Hematopoietic multipotent progenitor cell treated with erythropoietin and hydrocortisone succinate and interleukin-3 and kit ligand, for 8 days (in vitro differentiated cells): ENCODE measurements at regions not wholly inside any gene's neighbourhood (a gene's known extent, or its start where the extent isn't known, plus 50 kb on each side); places are given as distances from the start of the nearest gene placed in this dataset.
"Not testable (repeated sequence)": the region's sequence is repeated elsewhere in the genome, so short reads cannot be mapped to it uniquely, and the experiment has no call there.

Experiments used
- DNase-seq: peaks from one replicate; pipeline ENCODE4 v3.0.0-alpha.2; 2015

- no peak for DNase-seq
Observed at GRCh38 chr1:232440325-232441035, 189.5 kb downstream of the SIPA1L2 start.

GRCh38 chr1:232439011-232439410 lies 190.9 kb downstream of the SIPA1L2 start:
- no peak for DNase-seq

- no peak for DNase-seq
Observed at GRCh38 chr1:232438476-232438875, 191.5 kb downstream of the SIPA1L2 start.

GRCh38 chr1:232437510-232437909 lies 192.4 kb downstream of the SIPA1L2 start:
- no peak for DNase-seq

GRCh38 chr1:232435729-232436128 lies 194.2 kb downstream of the SIPA1L2 start:
- no peak for DNase-seq

GRCh38 chr1:232432313-232432712 lies 197.6 kb downstream of the SIPA1L2 start:
- DNase-seq, result no peak

GRCh38 chr1:232431748-232432147 lies 198.2 kb downstream of the SIPA1L2 start:
- no peak for DNase-seq

- no peak for DNase-seq
Observed at GRCh38 chr1:232431326-232431725, 198.6 kb downstream of the SIPA1L2 start.

- no peak for DNase-seq
Observed at GRCh38 chr1:232430467-232430866, 199.5 kb downstream of the SIPA1L2 start.

GRCh38 chr1:232428786-232429530 lies 201.0 kb downstream of the SIPA1L2 start:
- DNase-seq, result no peak

- DNase-seq, result no peak
Observed at GRCh38 chr1:232428036-232428645, 201.8 kb downstream of the SIPA1L2 start.

GRCh38 chr1:232426801-232427200 lies 203.1 kb downstream of the SIPA1L2 start:
- no peak for DNase-seq

GRCh38 chr1:232425421-232425820 lies 204.5 kb downstream of the SIPA1L2 start:
- DNase-seq, result no peak

GRCh38 chr1:232423591-232423990 lies 206.3 kb downstream of the SIPA1L2 start:
- no peak for DNase-seq

GRCh38 chr1:232422898-232423297 lies 207.0 kb downstream of the SIPA1L2 start:
- DNase-seq, result no peak

GRCh38 chr1:232422098-232422497 lies 207.8 kb downstream of the SIPA1L2 start:
- DNase-seq, result no peak

GRCh38 chr1:232421143-232421796 lies 208.7 kb downstream of the SIPA1L2 start:
- DNase-seq, result no peak

- no peak for DNase-seq
Observed at GRCh38 chr1:232417636-232418248, 212.2 kb downstream of the SIPA1L2 start.

GRCh38 chr1:232416026-232416568 lies 213.8 kb downstream of the SIPA1L2 start:
- no peak for DNase-seq

- DNase-seq, result not testable (repeated sequence)
Observed at GRCh38 chr1:232415481-232415880, 214.5 kb downstream of the SIPA1L2 start.

- no peak for DNase-seq
Observed at GRCh38 chr1:232414100-232414499, 215.8 kb downstream of the SIPA1L2 start.

- DNase-seq, result no peak
Observed at GRCh38 chr1:232413674-232414073, 216.3 kb downstream of the SIPA1L2 start.

- no peak for DNase-seq
Observed at GRCh38 chr1:232409584-232409983, 220.3 kb downstream of the SIPA1L2 start.
